GM18873 (cell line): ENCODE measurements at regions not wholly inside any gene's neighbourhood (a gene's known extent, or its start where the extent isn't known, plus 50 kb on each side); places are given as distances from the start of the nearest gene placed in this dataset.
A peak's percentile ranks its signal among the peaks of the same experiment; 100 is the strongest.

Experiments
- ATAC-seq: cut with Tn5 transposase; IDR thresholded peaks from one replicate; pipeline ENCODE4 v1.9.1; 2021; ENCODE audit warnings: mild to moderate bottlenecking, moderate library complexity, moderate number of reproducible peaks; ENCODE audit not compliant: unreplicated experiment, low FRiP score

GRCh38 chr3:103033841-103034240, 599.0 kb downstream of the ZPLD1 start:
- no peak for ATAC-seq

GRCh38 chr3:103047640-103048039, 612.8 kb downstream of the ZPLD1 start:
- no peak for ATAC-seq

- no peak for ATAC-seq
Observed at GRCh38 chr3:103048068-103048722, 613.4 kb downstream of the ZPLD1 start.

- ATAC-seq = no peak
Observed at GRCh38 chr3:103052236-103052830, 617.5 kb downstream of the ZPLD1 start.

GRCh38 chr3:103055021-103055520, 620.3 kb downstream of the ZPLD1 start:
- no peak for ATAC-seq

GRCh38 chr3:103056542-103056941, 621.7 kb downstream of the ZPLD1 start:
- ATAC-seq = no peak

GRCh38 chr3:103057003-103057402, 622.2 kb downstream of the ZPLD1 start:
- ATAC-seq = no peak

- no peak for ATAC-seq
Observed at GRCh38 chr3:103057487-103057886, 622.7 kb downstream of the ZPLD1 start.

- no peak for ATAC-seq
Observed at GRCh38 chr3:103059432-103059831, 624.6 kb downstream of the ZPLD1 start.

GRCh38 chr3:103060242-103060641, 625.4 kb downstream of the ZPLD1 start:
- ATAC-seq = no peak

GRCh38 chr3:103067963-103068362, 633.1 kb downstream of the ZPLD1 start:
- ATAC-seq = no peak

GRCh38 chr3:103075282-103075681, 640.5 kb downstream of the ZPLD1 start:
- ATAC-seq = no peak

GRCh38 chr3:103077910-103078309, 643.1 kb downstream of the ZPLD1 start:
- no peak for ATAC-seq

- ATAC-seq = no peak
Observed at GRCh38 chr3:103082501-103082900, 647.7 kb downstream of the ZPLD1 start.

GRCh38 chr3:103083848-103084631, 649.2 kb downstream of the ZPLD1 start:
- no peak for ATAC-seq

- peak; percentile 81 for ATAC-seq
Observed at GRCh38 chr3:103085465-103085864, 650.6 kb downstream of the ZPLD1 start.

GRCh38 chr3:103089758-103090157, 654.9 kb downstream of the ZPLD1 start:
- ATAC-seq = no peak

- no peak for ATAC-seq
Observed at GRCh38 chr3:103105206-103105605, 670.4 kb downstream of the ZPLD1 start.

GRCh38 chr3:103112273-103112672, 677.5 kb downstream of the ZPLD1 start:
- ATAC-seq = no peak

GRCh38 chr3:103126115-103126514, 691.3 kb downstream of the ZPLD1 start:
- ATAC-seq = peak; percentile 46

GRCh38 chr3:103127098-103127630, 692.3 kb downstream of the ZPLD1 start:
- ATAC-seq = no peak
